GM12892 (cell line): ENCODE measurements at regions not wholly inside any gene's neighbourhood (a gene's known extent, or its start where the extent isn't known, plus 50 kb on each side); places are given as distances from the start of the nearest gene placed in this dataset.

Experiments
- POLR2AphosphoS5 ChIP-seq: IDR thresholded peaks from 2 replicates; pipeline ENCODE4 v1.6.1; 2011; ENCODE audit warnings: low read depth, low read length, control low read depth
- TAF1 ChIP-seq: IDR thresholded peaks from 2 replicates; pipeline ENCODE4 v1.6.1; 2011; ENCODE audit warnings: low read depth, mild to moderate bottlenecking, control low read depth, low read length, borderline replicate concordance

DNA sequence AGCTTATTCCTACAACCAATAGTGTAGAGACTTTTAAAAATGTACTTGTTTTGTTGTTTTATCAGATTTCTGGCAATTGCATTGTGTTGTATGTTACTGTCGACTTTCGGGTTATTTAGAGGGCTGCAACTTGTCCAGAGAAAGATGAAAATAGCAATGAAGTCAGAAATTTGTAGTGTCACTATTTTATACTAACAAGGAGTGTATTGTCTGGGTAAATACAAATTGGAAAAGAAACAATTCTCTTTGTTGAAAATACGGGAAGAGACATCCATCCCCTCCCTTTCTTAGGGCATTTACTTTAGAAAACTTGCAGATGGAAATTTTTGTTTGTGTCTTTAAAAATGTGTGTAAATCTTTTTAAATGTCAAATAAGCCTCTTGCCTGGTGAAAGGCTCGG lies 792.0 kb downstream of the PCDH18 start:
- TF ChIP-seq POLR2AphosphoS5 (no peak), TAF1 (no peak)
